Heart left ventricle (tissue), 16 donors: ENCODE measurements at regions not wholly inside any gene's neighbourhood (a gene's known extent, or its start where the extent isn't known, plus 50 kb on each side); places are given as distances from the start of the nearest gene placed in this dataset.

Experiments used
- ATAC-seq, 4 donors: fragments of 200-7000 bp; cut with Tn5 transposase; one replicate each; pipeline ENCODE4 v1.9.1; 2020 to 2022; ENCODE audit warnings: moderate library complexity in 4 of 4, mild to moderate bottlenecking in 3 of 4, moderate number of reproducible peaks in 1 of 4
- DNase-seq, 5 donors: peaks; one replicate each; pipeline ENCODE4 v3.0.0-alpha.2; 2020
- H3K27ac ChIP-seq, 12 donors: fragments of 200-600 bp; sonication (generic) in 4 of 12; one replicate each; pipeline versions ENCODE4 v1.5.0 to v1.8.0; 2016 to 2022; ENCODE audit warnings: mild to moderate bottlenecking in 2 of 12
- H3K27me3 ChIP-seq, 9 donors: fragments of 200-600 bp; sonication (generic) in 2 of 9; one replicate each; pipeline versions ENCODE4 v1.5.1 to v1.8.0; 2016 to 2022; ENCODE audit warnings: mild to moderate bottlenecking in 3 of 9
- H3K36me3 ChIP-seq, 9 donors: fragments of 200-600 bp; sonication (generic) in 2 of 9; one replicate each; pipeline versions ENCODE4 v1.5.0 to v1.8.0; 2018 to 2022; ENCODE audit warnings: mild to moderate bottlenecking in 2 of 9
- H3K4me1 ChIP-seq, 12 donors: fragments of 200-600 bp; sonication (generic) in 4 of 12; one replicate each; pipeline versions ENCODE4 v1.5.0 to v1.8.0; 2016 to 2022; ENCODE audit warnings: mild to moderate bottlenecking in 3 of 12
- H3K4me3 ChIP-seq, 12 donors: fragments of 200-600 bp; sonication (generic) in 4 of 12; one replicate each; pipeline versions ENCODE4 v1.5.0 to v1.8.0; 2017 to 2022; ENCODE audit warnings: mild to moderate bottlenecking in 9 of 12, moderate library complexity in 4 of 12
- H3K9me3 ChIP-seq, 12 donors: fragments of 200-600 bp; sonication (generic) in 4 of 12; one replicate each; pipeline versions ENCODE4 v1.5.0 to v1.8.0; 2016 to 2022; ENCODE audit warnings: mild to moderate bottlenecking in 1 of 12
- POLR2A ChIP-seq, 2 donors: fragments of 450-650 bp; IDR thresholded peaks; one replicate each; pipeline ENCODE4 v1.6.1; 2017; ENCODE audit warnings: antibody characterized with exemption in 2 of 2, mild to moderate bottlenecking in 2 of 2, moderate library complexity in 2 of 2
- WGBS, 4 donors: extraction: QIAGEN DNeasy Blood & Tissue Kit in 2 of 4; methylation state at CpG; one replicate each; pipeline versions ENCODE4 v1.1.5 to v1.1.7; 2013 to 2018; 5-methylcytosine and 5-hydroxymethylcytosine counted together
- intact Hi-C, 10 donors: fragments of 100-400 bp; cut with DNase I; formaldehyde crosslinking; loops; one replicate each; pipeline versions ENCODE4 v1.11.1 to v1.14.2; 2022
- TF ChIP-seq, protein P1 (sequence below), 12 donors: fragments of 200-600 bp; sonication (generic) in 4 of 12; IDR thresholded peaks; one replicate each; pipeline versions ENCODE4 v1.5.0 to v1.8.0; 2018 to 2022; ENCODE audit warnings: antibody characterized with exemption in 12 of 12, mild to moderate bottlenecking in 5 of 12
- donor health status: ischemic (EF 13 %, LVEDD 7.1; RV severe dilation, severe dysfunction).
- donor health status: healthy with polysubstance abuse.
- donor health status: DM: no; HTN: yes; CAD: no.
- donor health status: DM: no; HTN: no; CAD: no.
- donor health status: ischemic (EF 25% LVEDD 6.9; RV normal size, moderate dysfunction).
- donor health status: ischemic (EF 25% LVEDD 5.7; RV mildly dilated, moderate dysfunction).
- donor health status: healthy.
- donor health status: DM: yes; HTN: yes; CAD: no.
- donor health status: ischemic (EF 35%, LVEDD 5.7; RV mildly dilated, moderate dysfunction).
- donor health status: nonischemic (EF 11% LVEDD 7.7; RV severe dilation, severe dysfunction).
- donor health status: DM: yes; HTN: yes; CAD: no.
- donor health status: PGD.
- donor health status: ischemic (EF 29% LVEDD 5.4; RV normal size, mild dysfunction).
- donor health status: nonischemic (EF 23%, LVEDD 6.1; RV moderate dilation, normal function).

DNA sequence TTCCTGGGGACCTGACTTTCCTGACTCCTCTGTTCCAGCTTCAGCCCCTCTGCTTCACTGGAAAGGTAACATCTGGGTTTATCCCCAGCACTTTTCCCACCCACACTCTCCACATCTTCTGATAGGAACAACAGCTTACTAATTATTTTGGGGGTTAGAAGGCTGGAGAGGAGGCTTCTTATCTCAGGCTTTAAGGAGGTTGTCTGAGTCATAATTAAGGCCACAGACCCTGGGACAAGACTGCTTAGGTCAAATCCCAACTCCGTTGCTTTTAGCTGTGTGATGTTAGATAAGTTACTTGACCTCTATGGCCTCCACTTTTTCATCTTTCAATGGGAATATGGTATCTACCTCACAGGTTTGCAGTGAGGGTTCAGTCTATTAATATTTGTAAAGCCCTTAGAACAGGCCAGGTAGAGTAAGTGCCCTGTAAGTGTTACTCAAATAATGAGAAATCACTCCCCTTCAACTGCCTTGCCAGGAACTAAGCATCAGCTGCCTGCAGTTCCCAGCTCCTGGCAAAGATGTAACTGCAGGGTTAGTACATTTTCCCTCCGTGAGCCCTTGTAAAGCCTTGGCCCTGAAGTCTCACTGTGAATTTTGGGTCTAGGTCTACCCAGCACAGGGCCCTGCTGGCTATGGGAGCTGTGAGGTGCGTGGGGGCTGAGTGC, 123.6 kb downstream of the MTX2 start:
- Histone ChIP-seq H3K9me3 (no peaks in the 10 kb centered on the region), H3K4me1 (peaks cover 0 to 32% (median 7%) of the 10 kb centered on the region in 12 donors), H3K27ac (peak overlapping the region in 7 of 12 donors; percentile 28 to 74 (median 50)), H3K27me3 (no peaks in the 10 kb centered on the region), H3K4me3 (no peak overlapping the region), H3K36me3 (no peaks in the 10 kb centered on the region)
- ATAC-seq (peak in 3 of 4 donors; percentile 27 to 33 (median 31)), DNase-seq (no peak)
- WGBS, 4 donors = 59 to 73% (median 61%) methylated on average over 3 of the region's 3 CpGs
- intact Hi-C loops = loop anchor here in 1 of 10 donors (10.0 kb wide), 1 partner anchor 118 kb away; no protein-coding TSS in a partner anchor
- no peak for TF ChIP-seq POLR2A (IDR thresholded peaks at IDR 0.05)

DNA sequence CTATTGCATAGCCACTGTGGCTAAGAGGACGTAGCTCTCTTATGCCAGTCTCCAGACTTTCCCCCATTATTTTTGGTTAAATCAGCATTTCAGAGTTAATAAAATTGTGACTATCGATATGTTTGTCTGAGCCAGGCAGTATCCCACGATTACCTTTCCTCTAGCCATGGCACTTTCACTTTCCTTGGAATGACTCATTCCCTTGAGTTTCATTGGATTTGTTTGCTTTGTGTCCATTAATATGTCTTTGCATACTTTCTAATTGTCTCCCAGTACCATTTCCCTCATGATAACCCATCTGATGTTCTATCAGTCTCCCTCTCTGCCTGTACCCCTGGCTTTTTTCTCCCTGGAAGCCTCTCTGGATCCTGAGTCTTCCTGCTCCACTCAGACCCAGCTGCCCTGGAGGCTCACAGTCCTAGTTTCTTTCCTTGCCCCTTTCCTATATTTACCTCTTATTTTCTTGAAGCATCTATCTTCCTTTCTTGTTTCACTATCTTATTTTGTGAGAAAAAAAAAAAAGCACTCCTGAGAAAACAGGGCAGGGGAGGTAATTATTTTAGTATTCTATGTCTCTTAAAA, 126.1 kb downstream of the MTX2 start:
- intact Hi-C loops = loop anchor here in 1 of 10 donors (10.0 kb wide), 1 partner anchor 121 kb away; no protein-coding TSS in a partner anchor
- no peak for TF ChIP-seq POLR2A (IDR thresholded peaks at IDR 0.05)
- TF ChIP-seq, protein P1, sequence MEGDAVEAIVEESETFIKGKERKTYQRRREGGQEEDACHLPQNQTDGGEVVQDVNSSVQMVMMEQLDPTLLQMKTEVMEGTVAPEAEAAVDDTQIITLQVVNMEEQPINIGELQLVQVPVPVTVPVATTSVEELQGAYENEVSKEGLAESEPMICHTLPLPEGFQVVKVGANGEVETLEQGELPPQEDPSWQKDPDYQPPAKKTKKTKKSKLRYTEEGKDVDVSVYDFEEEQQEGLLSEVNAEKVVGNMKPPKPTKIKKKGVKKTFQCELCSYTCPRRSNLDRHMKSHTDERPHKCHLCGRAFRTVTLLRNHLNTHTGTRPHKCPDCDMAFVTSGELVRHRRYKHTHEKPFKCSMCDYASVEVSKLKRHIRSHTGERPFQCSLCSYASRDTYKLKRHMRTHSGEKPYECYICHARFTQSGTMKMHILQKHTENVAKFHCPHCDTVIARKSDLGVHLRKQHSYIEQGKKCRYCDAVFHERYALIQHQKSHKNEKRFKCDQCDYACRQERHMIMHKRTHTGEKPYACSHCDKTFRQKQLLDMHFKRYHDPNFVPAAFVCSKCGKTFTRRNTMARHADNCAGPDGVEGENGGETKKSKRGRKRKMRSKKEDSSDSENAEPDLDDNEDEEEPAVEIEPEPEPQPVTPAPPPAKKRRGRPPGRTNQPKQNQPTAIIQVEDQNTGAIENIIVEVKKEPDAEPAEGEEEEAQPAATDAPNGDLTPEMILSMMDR (IDR thresholded peaks at IDR 0.05) = no peak
- H3K9me3 ChIP-seq = no peaks in the 10 kb centered on the region

GRCh38 chr2:176398243-176399073, 129.2 kb downstream of the MTX2 start:
- DNase-seq (no peak), ATAC-seq (no peak)
- 40 to 91% (median 43%) methylated on average over 2 of the region's 2 CpGs for WGBS, 4 donors
- no peak overlapping the region for H3K27ac ChIP-seq
- H3K4me3 ChIP-seq = no peak overlapping the region
- no peaks in the 10 kb centered on the region for H3K27me3 ChIP-seq
- no peaks in the 10 kb centered on the region for H3K36me3 ChIP-seq
- no peaks in the 10 kb centered on the region for H3K4me1 ChIP-seq
- intact Hi-C loops = loop anchor here in 1 of 10 donors (10.0 kb wide), 1 partner anchor 124 kb away; no protein-coding TSS in a partner anchor
- TF ChIP-seq POLR2A (IDR thresholded peaks at IDR 0.05) = no peak
- TF ChIP-seq, protein P1 (IDR thresholded peaks at IDR 0.05) = no peak
- H3K9me3 ChIP-seq = no peaks in the 10 kb centered on the region

More for the DNA sequence above, 126.1 kb downstream of the MTX2 start:
- H3K4me3 ChIP-seq = no peak overlapping the region
- WGBS, 4 donors = 77 to 88% (median 87%) methylated on average over 3 of the region's 3 CpGs
- no peak for DNase-seq
- H3K27me3 ChIP-seq = no peaks in the 10 kb centered on the region
- ATAC-seq = no peak
- H3K27ac ChIP-seq = no peak overlapping the region
- H3K4me1 ChIP-seq = peaks cover 0 to 28% (median 7%) of the 10 kb centered on the region in 12 donors
- no peaks in the 10 kb centered on the region for H3K36me3 ChIP-seq

DNA sequence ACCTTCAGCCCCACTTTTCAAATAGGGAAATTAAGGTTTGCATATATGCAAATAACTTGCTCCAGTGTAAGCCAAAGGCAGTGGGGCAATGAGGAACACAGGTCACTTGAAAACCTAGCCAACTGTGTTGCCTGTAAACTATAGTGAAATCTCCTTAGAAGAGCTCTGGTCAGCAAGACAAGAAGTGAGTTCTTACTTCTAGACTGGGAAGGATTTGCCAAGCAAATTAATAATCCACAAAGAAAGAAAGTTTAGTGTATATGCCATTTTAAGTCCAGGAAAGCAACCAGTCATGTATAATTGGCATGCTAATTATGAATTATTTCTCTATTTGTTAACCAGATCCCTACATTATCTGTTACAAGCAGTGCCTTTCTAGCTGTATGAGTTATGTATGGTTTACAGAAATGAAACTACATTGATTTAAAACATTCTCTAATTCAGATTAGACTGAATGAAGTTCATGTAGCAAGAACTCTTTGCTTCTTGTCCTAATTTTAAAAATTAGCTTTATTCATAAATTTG, 129.9 kb downstream of the MTX2 start:
- intact Hi-C loops = loop anchor here in 1 of 10 donors (10.0 kb wide), 1 partner anchor 124 kb away; no protein-coding TSS in a partner anchor
- no peak for ATAC-seq
- TF ChIP-seq, protein P1 (IDR thresholded peaks at IDR 0.05) = no peak
- no peak for TF ChIP-seq POLR2A (IDR thresholded peaks at IDR 0.05)

More for the DNA sequence above, 129.9 kb downstream of the MTX2 start:
- H3K27me3 ChIP-seq = no peaks in the 10 kb centered on the region
- DNase-seq = no peak
- H3K4me3 ChIP-seq = no peak overlapping the region
- H3K27ac ChIP-seq = no peak overlapping the region
- no peaks in the 10 kb centered on the region for H3K4me1 ChIP-seq
- H3K36me3 ChIP-seq = no peaks in the 10 kb centered on the region
- no peaks in the 10 kb centered on the region for H3K9me3 ChIP-seq
